ENCODE measurements at regions not wholly inside any gene's neighbourhood (a gene's known extent, or its start where the extent isn't known, plus 50 kb on each side); places are given as distances from the start of the nearest gene placed in this dataset.

DNA sequence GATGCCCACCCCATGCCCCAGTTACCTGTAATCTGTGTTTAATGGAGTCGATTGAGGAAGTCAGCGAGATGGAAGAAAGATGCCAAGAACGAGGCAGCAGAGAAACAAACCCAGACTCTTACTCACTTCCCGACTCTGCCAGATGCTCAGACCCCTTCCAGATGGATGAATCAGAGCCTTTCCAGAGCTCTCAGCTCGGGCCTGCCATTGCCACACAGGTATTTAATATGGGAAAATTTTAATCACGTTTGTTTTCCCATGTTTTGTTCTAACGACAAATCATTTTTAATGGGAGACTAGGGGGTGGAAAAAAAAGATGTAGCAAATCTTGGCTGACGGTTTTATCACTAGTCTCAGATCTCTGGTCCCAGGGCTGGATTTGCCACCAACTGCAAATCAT, 72.5 kb upstream of the SRRM4 start:
- no peaks in the 10 kb centered on the region for H4K20me1 ChIP-seq (ENCODE audit: control insufficient read depth, insufficient read depth, low read length, poor library complexity, severe bottlenecking)
- POLR2A ChIA-PET, result no interaction called here
- H3K9ac ChIP-seq (ENCODE audit: low read length), result no peak overlapping the region
- no peak for DNase-seq
- CTCF ChIA-PET, result no interaction called here
- H3K27ac ChIP-seq (ENCODE audit: low read length in 2 of 2), result no peak overlapping the region
- TF ChIP-seq, protein P1, sequence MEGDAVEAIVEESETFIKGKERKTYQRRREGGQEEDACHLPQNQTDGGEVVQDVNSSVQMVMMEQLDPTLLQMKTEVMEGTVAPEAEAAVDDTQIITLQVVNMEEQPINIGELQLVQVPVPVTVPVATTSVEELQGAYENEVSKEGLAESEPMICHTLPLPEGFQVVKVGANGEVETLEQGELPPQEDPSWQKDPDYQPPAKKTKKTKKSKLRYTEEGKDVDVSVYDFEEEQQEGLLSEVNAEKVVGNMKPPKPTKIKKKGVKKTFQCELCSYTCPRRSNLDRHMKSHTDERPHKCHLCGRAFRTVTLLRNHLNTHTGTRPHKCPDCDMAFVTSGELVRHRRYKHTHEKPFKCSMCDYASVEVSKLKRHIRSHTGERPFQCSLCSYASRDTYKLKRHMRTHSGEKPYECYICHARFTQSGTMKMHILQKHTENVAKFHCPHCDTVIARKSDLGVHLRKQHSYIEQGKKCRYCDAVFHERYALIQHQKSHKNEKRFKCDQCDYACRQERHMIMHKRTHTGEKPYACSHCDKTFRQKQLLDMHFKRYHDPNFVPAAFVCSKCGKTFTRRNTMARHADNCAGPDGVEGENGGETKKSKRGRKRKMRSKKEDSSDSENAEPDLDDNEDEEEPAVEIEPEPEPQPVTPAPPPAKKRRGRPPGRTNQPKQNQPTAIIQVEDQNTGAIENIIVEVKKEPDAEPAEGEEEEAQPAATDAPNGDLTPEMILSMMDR (IDR thresholded peaks at IDR 0.05), result no peak
- no peak for TF ChIP-seq EZH2 (IDR thresholded peaks at IDR 0.05; ENCODE audit: borderline replicate concordance, insufficient read depth, low read depth, low read length, poor library complexity, severe bottlenecking)
- H3K36me3 ChIP-seq (replicated peaks in 1 of 2; ENCODE audit: control extremely low read depth in 1 of 2, control insufficient read depth in 1 of 2, extremely low read depth in 1 of 2, insufficient read depth in 2 of 2, low read length in 1 of 2), result no peaks in the 10 kb centered on the region
- Mint-ChIP-seq H3K27ac (no peak overlapping the region), H3K27me3 (no peaks in the 10 kb centered on the region), H3K4me3 (no peak overlapping the region), H3K9me3 (ENCODE audit: insufficient read depth) (no peaks in the 10 kb centered on the region), H3K4me1 (no peaks in the 10 kb centered on the region)
- H3K4me2 ChIP-seq (replicated peaks; ENCODE audit: low read depth, low read length, poor library complexity, severe bottlenecking), result no peak overlapping the region
- H3K4me1 ChIP-seq (ENCODE audit: control insufficient read depth in 2 of 2, insufficient read depth in 2 of 2, low read length in 2 of 2), result no peaks in the 10 kb centered on the region
- no peaks in the 10 kb centered on the region for H3K9me3 ChIP-seq (ENCODE audit: control extremely low read depth in 1 of 3, control insufficient read depth in 2 of 3, insufficient read depth in 1 of 3, low read length in 2 of 3)
- WGBS (ENCODE audit: insufficient coverage), result 69% methylated on average over 6 of the region's 8 CpGs
- no peak overlapping the region for H2AFZ ChIP-seq (ENCODE audit: insufficient read depth, low read depth, low read length, poor library complexity, severe bottlenecking)
- H3K4me3 ChIP-seq (ENCODE audit: control extremely low read depth in 1 of 5, extremely low read depth in 1 of 5, insufficient read depth in 1 of 5, low read depth in 2 of 5, low read length in 4 of 5), result no peak overlapping the region
- intact Hi-C loops (cut with micrococcal nuclease), result no loop called here
- no peaks in the 10 kb centered on the region for H3K79me2 ChIP-seq (ENCODE audit: control insufficient read depth, insufficient read depth, low read length)
- H3K27me3 ChIP-seq (replicated peaks in 1 of 4; ENCODE audit: control extremely low read depth in 1 of 4, control insufficient read depth in 3 of 4, insufficient read depth in 4 of 4, low read length in 3 of 4), result no peaks in the 10 kb centered on the region
- ATAC-seq (ENCODE audit: low read depth), result no peak

DNA sequence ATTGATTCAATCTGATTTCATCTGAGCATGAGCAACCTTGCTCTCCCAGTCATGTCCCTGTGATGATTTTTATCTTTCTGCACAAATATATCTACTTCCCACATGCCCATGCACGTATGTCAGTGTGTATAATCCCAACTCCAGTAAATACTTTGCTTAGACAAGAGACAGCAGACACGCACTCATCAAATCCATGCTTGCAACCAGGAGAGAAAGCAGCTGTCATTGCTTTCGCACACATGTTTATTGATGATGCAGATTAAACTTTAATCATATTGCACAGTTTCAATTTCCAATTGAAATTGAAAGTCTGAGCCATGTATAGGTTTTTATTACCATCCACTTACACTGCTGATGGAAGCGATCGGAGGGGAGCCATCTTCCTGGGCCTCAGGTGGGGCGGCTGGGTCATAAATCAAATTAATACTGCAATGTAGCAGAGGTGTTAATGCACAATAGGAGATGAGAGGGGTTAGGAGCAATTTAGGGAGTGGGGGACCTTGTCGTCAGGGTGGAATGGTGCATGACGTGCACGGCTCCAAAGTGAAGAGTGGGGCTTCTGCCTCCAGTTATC, 68.6 kb upstream of the SRRM4 start:
- ChIA-PET POLR2A (no interaction called here), CTCF (no interaction called here)
- H3K9me3 Mint-ChIP-seq (ENCODE audit: insufficient read depth), result no peaks in the 10 kb centered on the region
- ATAC-seq (ENCODE audit: low read depth), result no peak
- H3K9ac ChIP-seq (ENCODE audit: low read length), result no peak overlapping the region
- H3K27me3 ChIP-seq (replicated peaks in 1 of 4; ENCODE audit: control extremely low read depth in 1 of 4, control insufficient read depth in 3 of 4, insufficient read depth in 4 of 4, low read length in 3 of 4), result no peaks in the 10 kb centered on the region
- no peaks in the 10 kb centered on the region for H4K20me1 ChIP-seq (ENCODE audit: control insufficient read depth, insufficient read depth, low read length, poor library complexity, severe bottlenecking)
- no peak overlapping the region for H3K4me3 ChIP-seq (ENCODE audit: control extremely low read depth in 1 of 5, extremely low read depth in 1 of 5, insufficient read depth in 1 of 5, low read depth in 2 of 5, low read length in 4 of 5)
- no peak for DNase-seq
- no peaks in the 10 kb centered on the region for H3K36me3 ChIP-seq (replicated peaks in 1 of 2; ENCODE audit: control extremely low read depth in 1 of 2, control insufficient read depth in 1 of 2, extremely low read depth in 1 of 2, insufficient read depth in 2 of 2, low read length in 1 of 2)
- H3K27me3 Mint-ChIP-seq, result no peaks in the 10 kb centered on the region
- H2AFZ ChIP-seq (ENCODE audit: insufficient read depth, low read depth, low read length, poor library complexity, severe bottlenecking), result no peak overlapping the region
- 95% methylated on average over 4 of the region's 9 CpGs for WGBS (ENCODE audit: insufficient coverage)
- H3K4me3 Mint-ChIP-seq, result no peak overlapping the region
- no peak for TF ChIP-seq EZH2 (IDR thresholded peaks at IDR 0.05; ENCODE audit: borderline replicate concordance, insufficient read depth, low read depth, low read length, poor library complexity, severe bottlenecking)
- TF ChIP-seq, protein P1 (IDR thresholded peaks at IDR 0.05), result no peak
- H3K4me2 ChIP-seq (replicated peaks; ENCODE audit: low read depth, low read length, poor library complexity, severe bottlenecking), result no peak overlapping the region
- H3K27ac ChIP-seq (ENCODE audit: low read length in 2 of 2), result no peak overlapping the region
- H3K4me1 Mint-ChIP-seq, result no peaks in the 10 kb centered on the region
- H3K79me2 ChIP-seq (ENCODE audit: control insufficient read depth, insufficient read depth, low read length), result no peaks in the 10 kb centered on the region
- no peaks in the 10 kb centered on the region for H3K4me1 ChIP-seq (ENCODE audit: control insufficient read depth in 2 of 2, insufficient read depth in 2 of 2, low read length in 2 of 2)
- peaks cover 0 to 3% (median 0%) of the 10 kb centered on the region in 3 donors for H3K9me3 ChIP-seq (ENCODE audit: control extremely low read depth in 1 of 3, control insufficient read depth in 2 of 3, insufficient read depth in 1 of 3, low read length in 2 of 3)
- intact Hi-C loops (cut with micrococcal nuclease), result no loop called here
- no peak overlapping the region for H3K27ac Mint-ChIP-seq
